ENCODE measurements at regions not wholly inside any gene's neighbourhood (a gene's known extent, or its start where the extent isn't known, plus 50 kb on each side); places are given as distances from the start of the nearest gene placed in this dataset.
A peak's percentile ranks its signal among the peaks of the same experiment; 100 is the strongest.

DNA sequence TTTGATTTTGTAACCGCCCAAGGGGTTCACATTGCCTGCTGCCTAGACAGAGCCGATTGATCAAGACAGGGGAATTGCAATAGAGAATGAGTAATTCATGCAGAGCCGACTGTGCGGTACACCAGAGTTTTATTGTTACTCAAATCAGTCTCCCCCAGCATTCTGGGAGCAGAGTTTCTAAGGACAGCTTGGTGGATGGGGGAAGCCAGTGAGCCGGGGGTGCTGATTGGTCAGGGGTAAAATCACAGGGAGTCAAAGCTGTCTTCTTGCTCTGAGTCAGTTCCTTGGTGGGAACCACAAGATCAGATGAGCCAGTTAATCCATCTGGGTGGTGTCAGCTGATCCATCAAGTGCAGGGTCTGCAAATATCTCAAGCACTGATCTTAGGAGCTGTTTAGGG is 60.0 kb upstream of the EZR start:
- no peaks in the 10 kb centered on the region for H3K4me1 ChIP-seq
- no peaks in the 10 kb centered on the region for H3K27me3 ChIP-seq
- no peaks in the 10 kb centered on the region for H3K36me3 ChIP-seq
- no peaks in the 10 kb centered on the region for H3K9me3 ChIP-seq
- TF ChIP-seq, protein P1, sequence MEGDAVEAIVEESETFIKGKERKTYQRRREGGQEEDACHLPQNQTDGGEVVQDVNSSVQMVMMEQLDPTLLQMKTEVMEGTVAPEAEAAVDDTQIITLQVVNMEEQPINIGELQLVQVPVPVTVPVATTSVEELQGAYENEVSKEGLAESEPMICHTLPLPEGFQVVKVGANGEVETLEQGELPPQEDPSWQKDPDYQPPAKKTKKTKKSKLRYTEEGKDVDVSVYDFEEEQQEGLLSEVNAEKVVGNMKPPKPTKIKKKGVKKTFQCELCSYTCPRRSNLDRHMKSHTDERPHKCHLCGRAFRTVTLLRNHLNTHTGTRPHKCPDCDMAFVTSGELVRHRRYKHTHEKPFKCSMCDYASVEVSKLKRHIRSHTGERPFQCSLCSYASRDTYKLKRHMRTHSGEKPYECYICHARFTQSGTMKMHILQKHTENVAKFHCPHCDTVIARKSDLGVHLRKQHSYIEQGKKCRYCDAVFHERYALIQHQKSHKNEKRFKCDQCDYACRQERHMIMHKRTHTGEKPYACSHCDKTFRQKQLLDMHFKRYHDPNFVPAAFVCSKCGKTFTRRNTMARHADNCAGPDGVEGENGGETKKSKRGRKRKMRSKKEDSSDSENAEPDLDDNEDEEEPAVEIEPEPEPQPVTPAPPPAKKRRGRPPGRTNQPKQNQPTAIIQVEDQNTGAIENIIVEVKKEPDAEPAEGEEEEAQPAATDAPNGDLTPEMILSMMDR (IDR thresholded peaks at IDR 0.05), result no peak
- H3K4me3 ChIP-seq, result no peak overlapping the region
- ATAC-seq, result no peak
- intact Hi-C loops (cut with DNase I), result no loop called here
- H3K27ac ChIP-seq, result no peak overlapping the region
- no peak for DNase-seq

DNA sequence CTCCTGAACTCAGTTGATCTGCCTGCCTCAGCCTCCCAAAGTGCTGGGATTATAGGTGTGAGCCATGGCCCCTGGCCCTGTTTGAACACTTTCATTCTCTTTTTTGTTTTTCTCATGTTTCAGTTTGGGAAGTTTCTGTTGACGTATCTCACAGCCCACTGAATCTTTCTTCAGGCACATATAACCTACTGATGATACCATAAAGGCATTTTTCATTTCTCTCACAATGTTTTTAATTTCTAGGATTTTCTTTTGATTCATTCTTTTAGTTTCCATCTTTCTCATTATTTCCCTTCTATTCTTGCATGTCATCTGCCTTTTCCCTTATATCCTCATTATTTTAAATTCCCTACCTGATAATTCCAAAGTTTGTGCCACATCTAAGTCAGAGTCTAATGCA is 58.5 kb upstream of the EZR start:
- H3K9me3 ChIP-seq, result no peaks in the 10 kb centered on the region
- DNase-seq (no peak), ATAC-seq (no peak)
- no peaks in the 10 kb centered on the region for H3K36me3 ChIP-seq
- H3K27ac ChIP-seq, result no peak overlapping the region
- intact Hi-C loops (cut with DNase I), result no loop called here
- H3K4me3 ChIP-seq, result no peak overlapping the region
- H3K27me3 ChIP-seq, result no peaks in the 10 kb centered on the region
- TF ChIP-seq, protein P1 (IDR thresholded peaks at IDR 0.05), result no peak
- H3K4me1 ChIP-seq, result no peaks in the 10 kb centered on the region

DNA sequence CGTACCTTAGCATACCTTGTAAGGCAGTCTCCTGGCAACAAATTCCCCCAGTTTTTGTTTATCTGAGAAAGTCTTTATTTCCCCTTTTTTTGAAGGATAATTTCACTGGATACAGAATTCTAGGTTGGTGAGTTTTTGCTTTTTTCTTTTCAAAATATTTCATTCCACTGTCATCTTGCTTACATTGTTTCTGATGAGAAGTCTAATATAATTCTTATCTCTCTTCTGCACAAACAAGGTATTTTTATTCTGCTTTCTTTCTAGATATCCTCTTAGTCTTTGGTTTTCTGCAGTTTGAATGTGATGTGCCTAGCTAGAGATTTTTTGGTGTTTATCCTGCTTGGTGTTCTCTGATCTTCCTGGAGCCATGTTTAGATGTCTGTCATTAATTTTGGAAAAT is 57.7 kb upstream of the EZR start:
- Histone ChIP-seq H3K4me1 (no peaks in the 10 kb centered on the region), H3K27ac (no peak overlapping the region), H3K4me3 (no peak overlapping the region), H3K36me3 (no peaks in the 10 kb centered on the region), H3K9me3 (no peaks in the 10 kb centered on the region), H3K27me3 (no peaks in the 10 kb centered on the region)
- TF ChIP-seq, protein P1 (IDR thresholded peaks at IDR 0.05), result no peak
- no peak for DNase-seq
- intact Hi-C loops (cut with DNase I), result no loop called here
- no peak for ATAC-seq

DNA sequence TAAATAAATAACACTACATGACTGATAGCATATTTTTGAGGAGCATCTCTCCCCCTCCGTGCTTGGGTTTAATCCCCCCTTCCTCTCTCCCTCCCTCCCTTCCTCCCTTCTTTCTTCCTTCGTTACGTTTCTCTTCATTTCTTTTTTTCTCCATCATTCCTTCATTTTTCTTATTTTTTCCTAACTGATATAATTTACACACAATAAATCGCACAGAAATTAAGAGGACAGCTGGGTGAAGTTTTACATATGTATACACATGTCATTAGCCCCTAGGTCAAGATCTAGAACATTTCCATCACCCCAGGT is 51.4 kb upstream of the EZR start:
- H3K4me1 ChIP-seq, result peaks cover 0 to 24% of the 10 kb centered on the region in 2 donors
- ATAC-seq, result no peak
- H3K9me3 ChIP-seq, result no peaks in the 10 kb centered on the region
- TF ChIP-seq, protein P1 (IDR thresholded peaks at IDR 0.05), result no peak
- no peaks in the 10 kb centered on the region for H3K27me3 ChIP-seq
- DNase-seq, result no peak
- H3K27ac ChIP-seq, result peak overlapping the region; percentile 93 to 94
- intact Hi-C loops (cut with DNase I), result no loop called here
- no peak overlapping the region for H3K4me3 ChIP-seq
- no peaks in the 10 kb centered on the region for H3K36me3 ChIP-seq

DNA sequence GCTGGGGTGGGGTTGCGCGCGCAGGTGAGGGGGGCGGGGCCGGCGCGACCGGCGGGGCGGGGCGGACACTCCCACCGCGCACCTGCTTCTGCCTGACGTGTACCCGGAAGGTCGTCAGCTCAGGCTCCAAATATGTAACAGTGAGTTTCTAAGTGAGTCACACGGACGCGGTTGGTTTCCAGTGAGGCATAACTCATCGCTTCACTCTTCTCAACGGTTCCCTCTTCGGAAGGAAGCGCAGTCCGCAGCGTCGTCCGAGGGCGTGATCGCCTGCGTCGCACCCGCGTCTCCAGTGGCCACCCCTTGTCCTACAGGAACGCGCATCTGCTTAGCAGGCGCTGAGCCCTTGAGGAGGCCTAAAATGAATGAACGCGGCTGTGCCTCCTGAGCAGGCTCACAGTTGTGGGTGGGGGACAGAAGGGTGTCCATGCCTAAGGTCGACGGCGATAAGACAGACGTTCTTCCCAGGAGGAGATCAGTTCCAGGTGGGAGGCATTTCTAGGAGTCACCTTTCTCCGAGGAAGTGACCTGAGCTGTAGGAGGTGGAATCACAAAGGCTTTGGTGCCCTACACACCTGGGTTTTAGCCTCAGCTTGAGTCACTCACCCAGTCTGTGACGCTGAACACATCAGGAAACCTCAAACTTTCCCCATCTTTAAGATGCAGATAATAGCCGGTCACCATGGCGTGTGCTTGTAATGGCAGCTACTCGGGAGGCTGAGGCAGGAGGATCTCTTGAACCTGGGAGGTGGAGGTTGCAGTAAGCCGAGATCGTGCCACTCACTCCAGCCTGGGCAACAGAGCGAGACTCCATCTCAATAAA is 50.9 kb upstream of the EZR start:
- no peaks in the 10 kb centered on the region for H3K9me3 ChIP-seq
- TF ChIP-seq, protein P1 (IDR thresholded peaks at IDR 0.05), result no peak
- no peaks in the 10 kb centered on the region for H3K36me3 ChIP-seq
- ATAC-seq (peak; percentile 90), DNase-seq (peak; percentile 66 to 93 (median 92))
- H3K27me3 ChIP-seq, result no peaks in the 10 kb centered on the region
- H3K4me1 ChIP-seq, result peaks cover 0 to 24% of the 10 kb centered on the region in 2 donors
- peak overlapping the region; percentile 93 to 94 for H3K27ac ChIP-seq
- H3K4me3 ChIP-seq, result peak overlapping the region; percentile 36 to 39
- intact Hi-C loops (cut with DNase I), result no loop called here

All from left lung (tissue), 4 donors.